NB4 (cell line): ENCODE measurements at regions not wholly inside any gene's neighbourhood (a gene's known extent, or its start where the extent isn't known, plus 50 kb on each side); places are given as distances from the start of the nearest gene placed in this dataset.

Experiments used
- DNase-seq: peaks from one replicate; pipeline ENCODE4 v3.0.0; 2010; ENCODE audit warnings: low read depth
- H3K4me3 ChIP-seq: one replicate; pipeline ENCODE4 v1.5.1; 2011; ENCODE audit warnings: mild to moderate bottlenecking, low read depth, low read length, moderate library complexity
- MYC ChIP-seq: IDR thresholded peaks from 2 replicates; pipeline ENCODE4 v1.6.1; 2011; ENCODE audit warnings: low read depth, low read length
- POLR2A ChIP-seq: IDR thresholded peaks from 2 replicates; pipeline ENCODE4 v1.6.1; 2011; ENCODE audit warnings: mild to moderate bottlenecking; ENCODE audit not compliant: insufficient read length; ENCODE audit errors: extremely low read depth
- TF ChIP-seq, protein P1 (sequence below): IDR thresholded peaks from one replicate; pipeline ENCODE4 v1.5.1; 2012; ENCODE audit warnings: low read depth, low read length
- TF ChIP-seq, protein P2 (sequence below): IDR thresholded peaks from 2 replicates; pipeline ENCODE4 v1.6.1; 2011; ENCODE audit warnings: low read depth, low read length

DNA sequence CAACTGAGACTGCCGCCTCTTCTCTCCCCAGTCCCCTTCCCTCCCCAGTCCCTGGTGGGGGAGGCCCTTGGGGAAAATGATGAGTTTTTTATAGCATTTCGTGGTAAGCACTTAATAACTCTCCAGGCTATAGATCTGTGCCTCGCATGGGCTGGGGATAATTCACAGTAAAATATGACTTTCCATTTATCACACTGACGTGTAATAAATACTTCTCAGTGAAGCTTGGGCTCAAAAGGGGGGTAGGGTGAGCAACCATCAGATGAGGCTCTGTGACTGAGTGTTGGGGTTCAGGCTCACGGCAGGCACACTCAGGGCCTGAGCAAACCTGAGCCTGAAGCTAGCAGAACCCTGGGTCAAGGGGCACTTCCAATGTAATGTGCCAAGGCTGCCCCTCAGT lies 101.6 kb downstream of the CCT6B start:
- TF ChIP-seq MYC = no peak
- TF ChIP-seq, protein P1, sequence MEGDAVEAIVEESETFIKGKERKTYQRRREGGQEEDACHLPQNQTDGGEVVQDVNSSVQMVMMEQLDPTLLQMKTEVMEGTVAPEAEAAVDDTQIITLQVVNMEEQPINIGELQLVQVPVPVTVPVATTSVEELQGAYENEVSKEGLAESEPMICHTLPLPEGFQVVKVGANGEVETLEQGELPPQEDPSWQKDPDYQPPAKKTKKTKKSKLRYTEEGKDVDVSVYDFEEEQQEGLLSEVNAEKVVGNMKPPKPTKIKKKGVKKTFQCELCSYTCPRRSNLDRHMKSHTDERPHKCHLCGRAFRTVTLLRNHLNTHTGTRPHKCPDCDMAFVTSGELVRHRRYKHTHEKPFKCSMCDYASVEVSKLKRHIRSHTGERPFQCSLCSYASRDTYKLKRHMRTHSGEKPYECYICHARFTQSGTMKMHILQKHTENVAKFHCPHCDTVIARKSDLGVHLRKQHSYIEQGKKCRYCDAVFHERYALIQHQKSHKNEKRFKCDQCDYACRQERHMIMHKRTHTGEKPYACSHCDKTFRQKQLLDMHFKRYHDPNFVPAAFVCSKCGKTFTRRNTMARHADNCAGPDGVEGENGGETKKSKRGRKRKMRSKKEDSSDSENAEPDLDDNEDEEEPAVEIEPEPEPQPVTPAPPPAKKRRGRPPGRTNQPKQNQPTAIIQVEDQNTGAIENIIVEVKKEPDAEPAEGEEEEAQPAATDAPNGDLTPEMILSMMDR = no peak
- TF ChIP-seq, protein P2, sequence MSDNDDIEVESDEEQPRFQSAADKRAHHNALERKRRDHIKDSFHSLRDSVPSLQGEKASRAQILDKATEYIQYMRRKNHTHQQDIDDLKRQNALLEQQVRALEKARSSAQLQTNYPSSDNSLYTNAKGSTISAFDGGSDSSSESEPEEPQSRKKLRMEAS = no peak
- TF ChIP-seq POLR2A = no peak
- DNase-seq = peak; percentile 57
- H3K4me3 ChIP-seq = no peak overlapping the region

DNA sequence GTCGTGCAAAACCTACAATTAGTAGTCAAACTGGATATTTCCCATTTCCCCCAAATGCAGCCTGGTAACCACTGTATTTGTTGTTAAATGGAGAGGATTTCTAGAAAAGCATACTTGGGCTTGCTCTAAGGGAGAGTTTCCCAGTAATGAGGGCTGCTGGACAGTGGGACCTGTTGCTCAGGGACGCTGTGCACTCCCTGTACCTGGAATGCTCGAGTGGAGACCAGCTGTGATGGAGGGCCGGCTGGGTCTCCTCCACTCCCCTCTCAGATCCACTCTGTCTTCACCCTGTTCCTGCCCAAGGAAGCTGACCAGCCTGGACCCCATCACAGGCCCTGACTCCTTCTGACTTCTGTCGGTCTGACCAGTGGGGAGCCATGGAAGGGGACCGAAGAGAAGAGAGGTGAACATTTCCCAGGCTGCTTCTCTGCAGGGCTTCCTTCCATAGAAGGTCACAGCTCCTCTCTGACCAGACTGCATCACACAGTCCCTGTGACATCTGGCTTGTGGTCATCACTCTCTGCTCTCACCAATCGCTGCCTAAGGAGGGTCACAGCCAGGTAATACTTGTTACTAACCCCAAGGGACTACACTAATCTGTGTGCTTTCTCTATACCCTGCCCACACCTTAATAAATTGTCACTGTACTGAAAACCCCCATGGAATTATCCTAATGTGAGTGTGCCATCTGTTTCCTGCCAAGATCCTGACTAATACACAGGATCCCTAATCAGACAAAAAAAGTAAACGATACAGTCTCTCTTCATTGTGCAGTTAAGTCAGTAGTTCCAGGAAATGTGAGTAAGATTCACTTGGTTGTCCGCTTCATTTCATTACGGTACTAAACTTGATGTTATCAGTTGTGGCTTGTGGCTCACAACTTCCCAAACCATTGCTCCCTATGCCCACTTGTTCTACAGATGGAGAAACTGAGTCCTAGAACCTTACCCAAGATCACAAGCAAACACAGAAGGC lies 102.4 kb downstream of the CCT6B start:
- DNase-seq = peak; percentile 72
- TF ChIP-seq, protein P1 = no peak
- TF ChIP-seq, protein P2 = no peak
- no peak for TF ChIP-seq MYC
- TF ChIP-seq POLR2A = no peak
- H3K4me3 ChIP-seq = no peak overlapping the region

DNA sequence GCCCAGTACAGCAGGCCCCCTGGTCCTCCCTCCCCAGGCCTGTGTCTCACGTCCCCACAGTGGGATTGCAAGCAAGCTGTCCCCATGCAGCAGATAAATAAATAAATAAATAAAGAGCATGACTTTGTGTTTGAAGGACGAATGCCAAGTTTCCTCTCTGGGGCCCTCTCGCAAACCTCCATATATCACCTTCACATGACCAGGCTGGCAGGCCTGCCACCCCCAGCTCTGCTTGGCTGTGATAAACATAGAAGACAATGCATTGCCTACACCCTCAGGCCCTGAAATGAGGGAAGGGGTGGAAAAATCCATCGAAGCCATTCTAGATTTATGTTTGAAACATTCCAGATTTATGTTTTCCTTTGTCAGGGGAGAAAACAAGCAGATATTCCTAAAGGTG lies 107.3 kb downstream of the CCT6B start:
- TF ChIP-seq MYC (no peak), POLR2A (no peak)
- TF ChIP-seq, protein P2 = no peak
- TF ChIP-seq, protein P1 = no peak
- DNase-seq = no peak
- H3K4me3 ChIP-seq = no peak overlapping the region

DNA sequence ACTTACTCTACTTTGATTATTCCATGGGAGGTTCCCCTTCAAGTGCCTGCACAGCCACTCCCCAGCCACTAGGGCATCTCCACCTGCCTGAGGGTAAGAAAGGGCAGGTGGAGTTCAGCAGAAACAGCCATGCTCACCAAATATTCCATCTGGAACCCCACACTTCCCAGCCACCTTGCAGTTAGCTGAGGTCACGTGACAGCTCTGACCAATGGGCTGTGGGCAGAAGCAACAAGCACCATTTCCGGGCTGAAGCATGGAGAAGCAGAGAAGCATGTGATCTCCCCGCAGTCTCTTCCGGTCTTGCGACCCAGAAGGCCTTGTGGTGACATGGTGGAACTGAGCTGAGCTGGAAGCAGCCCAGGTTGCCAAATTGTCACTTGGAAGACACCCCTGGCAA lies 108.6 kb downstream of the CCT6B start:
- DNase-seq = no peak
- TF ChIP-seq, protein P1 = peak; percentile 32
- no peak for TF ChIP-seq MYC
- H3K4me3 ChIP-seq = no peak overlapping the region

DNA sequence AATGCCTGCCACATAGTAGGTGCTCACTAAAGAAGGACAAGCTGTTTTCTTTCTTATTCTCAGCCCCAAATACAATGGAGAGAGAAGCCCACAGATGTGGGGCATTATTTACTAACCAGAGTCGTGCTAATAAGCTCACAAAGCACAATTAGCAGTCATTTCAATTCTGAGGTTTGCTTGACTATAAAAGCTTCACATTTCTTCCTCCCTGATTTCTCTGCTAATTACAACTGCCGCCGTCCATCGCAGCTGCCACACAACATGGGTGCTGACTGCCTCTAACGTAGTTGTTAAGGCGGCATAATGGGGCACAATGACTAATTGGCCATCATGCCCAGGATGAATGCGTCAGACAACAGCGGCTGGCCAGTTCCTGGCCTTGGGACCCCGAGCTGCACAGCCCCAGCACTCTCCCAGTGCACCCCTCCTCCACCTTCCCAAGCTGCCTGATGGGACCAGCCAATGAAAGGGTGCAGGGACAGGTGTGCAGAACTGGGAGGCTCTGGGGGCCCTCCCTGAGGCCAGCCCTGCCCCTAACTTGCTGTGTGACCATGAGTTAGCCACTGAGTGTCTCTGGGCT lies 109.2 kb downstream of the CCT6B start:
- no peak for DNase-seq
- TF ChIP-seq, protein P1 = no peak
- no peak for TF ChIP-seq POLR2A
- TF ChIP-seq, protein P2 = no peak
- no peak for TF ChIP-seq MYC
- H3K4me3 ChIP-seq = no peak overlapping the region
